Activated T-helper 1 cell treated with anti-CD3 and anti-CD28 coated beads, Interleukin-12 subunit alpha, Interleukin-12 subunit beta, Interleukin-2, Interleukin-4 antibody, amounts not matched to agents 30 ng/mL and 10 ng/mL and 1 ng/mL, durations not matched to agents 14 hours and 24 hours and 36 hours (primary cell): ENCODE measurements at regions not wholly inside any gene's neighbourhood (a gene's known extent, or its start where the extent isn't known, plus 50 kb on each side); places are given as distances from the start of the nearest gene placed in this dataset.

Experiments used
- DNase-seq: peaks from one replicate; pipeline ENCODE4 v3.0.0; 2021; ENCODE audit warnings: low spot score
- H3K27ac Mint-ChIP-seq: one replicate; pipeline ENCODE4 v1.8.0; 2021; ENCODE audit warnings: mild to moderate bottlenecking, mixed read lengths
- H3K27me3 Mint-ChIP-seq: one replicate; pipeline ENCODE4 v1.8.0; 2022; ENCODE audit warnings: mild to moderate bottlenecking, moderate library complexity, mixed read lengths; ENCODE audit not compliant: insufficient read depth
- H3K36me3 Mint-ChIP-seq: one replicate; pipeline ENCODE4 v1.8.0; 2021; ENCODE audit warnings: low read depth, mixed read lengths
- H3K4me1 Mint-ChIP-seq: one replicate; pipeline ENCODE4 v1.8.0; 2021; ENCODE audit warnings: low read depth, mixed read lengths
- H3K4me3 Mint-ChIP-seq: one replicate; pipeline ENCODE4 v1.8.0; 2021; ENCODE audit warnings: mild to moderate bottlenecking, moderate library complexity, mixed read lengths
- H3K9me3 Mint-ChIP-seq: one replicate; pipeline ENCODE4 v1.8.0; 2021; ENCODE audit warnings: mixed read lengths
- intact Hi-C: fragments of 100-400 bp; cut with micrococcal nuclease; formaldehyde crosslinking; loops from one replicate; pipeline ENCODE4 v1.15.1; 2024

DNA sequence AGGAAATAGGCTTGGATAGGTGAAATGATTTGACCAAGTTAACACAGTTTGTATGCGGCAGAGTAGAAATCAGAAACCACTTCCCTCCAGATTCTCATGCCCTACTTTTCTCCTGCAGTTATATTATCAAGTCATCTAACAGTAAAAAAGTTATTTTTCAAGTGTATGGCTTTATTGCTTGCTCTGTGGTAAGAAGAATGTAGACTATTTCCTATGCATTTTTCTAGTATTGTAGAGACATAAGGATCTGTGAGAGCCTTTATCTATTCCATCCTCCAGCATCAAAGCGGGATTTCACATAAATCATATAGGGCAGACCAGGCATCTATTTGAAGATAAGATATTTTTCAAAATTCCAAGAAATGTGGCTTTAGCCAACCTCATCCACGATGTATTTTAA, 208.5 kb downstream of the TTLL7 start:
- no peak overlapping the region for H3K4me3 Mint-ChIP-seq
- no peak overlapping the region for H3K27ac Mint-ChIP-seq
- no peaks in the 10 kb centered on the region for H3K36me3 Mint-ChIP-seq
- no peaks in the 10 kb centered on the region for H3K4me1 Mint-ChIP-seq
- no peaks in the 10 kb centered on the region for H3K9me3 Mint-ChIP-seq
- DNase-seq: no peak
- intact Hi-C loops: no loop called here
- H3K27me3 Mint-ChIP-seq: peaks cover 1% of the 10 kb centered on the region

DNA sequence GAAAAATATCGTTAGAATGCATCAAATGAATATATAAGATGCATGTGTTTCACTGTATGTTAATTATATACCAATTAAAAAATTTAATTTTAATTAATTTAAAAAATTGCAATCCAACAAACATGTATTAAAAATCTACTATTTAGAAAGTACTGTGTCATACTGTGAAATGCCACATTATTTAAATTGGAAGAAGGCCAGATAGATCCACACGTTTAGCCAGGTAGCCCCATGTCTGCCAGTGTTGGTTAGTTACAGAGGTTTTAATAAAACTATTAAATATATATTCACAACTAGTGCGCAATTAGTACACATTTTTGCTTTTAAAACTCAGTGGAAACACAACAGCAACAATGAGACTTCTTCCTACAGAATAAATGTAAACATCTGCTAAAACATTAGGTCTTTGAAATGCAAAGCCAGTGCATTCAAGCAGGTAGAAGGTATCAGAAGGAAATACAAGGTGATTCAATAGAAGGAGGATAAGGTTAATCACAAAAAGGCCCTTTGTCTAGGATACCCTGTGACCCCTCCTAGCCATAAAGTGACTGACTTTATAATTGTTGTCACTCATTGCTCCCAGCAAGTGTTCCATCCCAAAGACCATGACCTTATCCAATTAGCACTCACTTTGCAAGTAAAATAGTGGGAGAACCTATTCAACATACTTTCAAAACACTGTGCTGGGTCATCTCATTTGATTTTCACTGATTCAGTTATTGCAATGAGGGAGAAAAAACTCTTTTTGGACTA, 211.5 kb downstream of the TTLL7 start:
- no peaks in the 10 kb centered on the region for H3K9me3 Mint-ChIP-seq
- no peaks in the 10 kb centered on the region for H3K36me3 Mint-ChIP-seq
- H3K27me3 Mint-ChIP-seq: no peaks in the 10 kb centered on the region
- no peak overlapping the region for H3K4me3 Mint-ChIP-seq
- no peak overlapping the region for H3K27ac Mint-ChIP-seq
- no peaks in the 10 kb centered on the region for H3K4me1 Mint-ChIP-seq
- DNase-seq: no peak
- intact Hi-C loops: no loop called here

DNA sequence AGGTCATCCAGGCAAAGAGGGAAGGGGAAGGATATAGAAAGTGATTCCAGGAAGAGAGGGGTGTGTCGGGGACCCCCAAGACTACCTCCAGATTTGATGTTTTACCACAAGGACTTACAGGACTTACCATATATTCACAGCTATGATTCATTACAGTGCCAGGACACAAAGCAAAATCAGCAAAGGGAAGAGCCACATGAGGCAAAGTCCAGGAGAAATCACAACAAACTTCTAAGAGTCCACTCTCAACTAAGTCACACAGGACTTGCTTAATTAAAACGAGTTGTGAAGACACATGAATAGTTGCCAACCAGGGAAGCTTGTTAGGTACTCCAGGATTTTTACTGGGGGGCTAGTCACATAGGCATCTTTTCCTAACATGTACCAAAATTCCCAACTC, 217.3 kb downstream of the TTLL7 start:
- Mint-ChIP-seq H3K9me3 (no peaks in the 10 kb centered on the region), H3K27ac (no peak overlapping the region), H3K4me1 (no peaks in the 10 kb centered on the region), H3K36me3 (no peaks in the 10 kb centered on the region), H3K27me3 (peaks cover 4% of the 10 kb centered on the region), H3K4me3 (no peak overlapping the region)
- intact Hi-C loops: no loop called here
- DNase-seq: no peak

- intact Hi-C loops: no loop called here
- no peaks in the 10 kb centered on the region for H3K36me3 Mint-ChIP-seq
- no peaks in the 10 kb centered on the region for H3K9me3 Mint-ChIP-seq
- H3K27me3 Mint-ChIP-seq: peaks cover 4% of the 10 kb centered on the region
- DNase-seq: no peak
- H3K4me3 Mint-ChIP-seq: no peak overlapping the region
- H3K27ac Mint-ChIP-seq: no peak overlapping the region
- H3K4me1 Mint-ChIP-seq: no peaks in the 10 kb centered on the region
These were observed 219.4 kb downstream of the TTLL7 start for GRCh38 chr1:83779565-83779964.

DNA sequence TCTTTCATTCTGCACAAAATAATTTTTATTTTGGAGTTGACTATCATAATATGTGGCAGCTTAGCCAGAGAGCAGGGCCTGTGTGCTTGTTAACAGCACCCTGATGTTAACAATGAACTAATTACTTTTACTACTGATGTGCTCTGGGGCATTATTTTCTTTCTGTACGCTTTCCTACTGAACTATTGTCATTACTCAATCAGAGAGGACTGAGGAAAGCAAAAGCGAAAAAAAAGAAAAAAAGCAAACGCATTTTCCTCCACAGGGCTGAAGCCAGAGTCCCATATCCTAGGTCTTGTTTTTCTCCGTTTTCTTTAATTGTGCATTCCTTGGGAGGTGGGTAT, 221.2 kb downstream of the TTLL7 start:
- H3K27me3 Mint-ChIP-seq: peaks cover 4% of the 10 kb centered on the region
- H3K9me3 Mint-ChIP-seq: no peaks in the 10 kb centered on the region
- no peak overlapping the region for H3K27ac Mint-ChIP-seq
- no peaks in the 10 kb centered on the region for H3K36me3 Mint-ChIP-seq
- no peak overlapping the region for H3K4me3 Mint-ChIP-seq
- no peak for DNase-seq
- no peaks in the 10 kb centered on the region for H3K4me1 Mint-ChIP-seq
- intact Hi-C loops: no loop called here

DNA sequence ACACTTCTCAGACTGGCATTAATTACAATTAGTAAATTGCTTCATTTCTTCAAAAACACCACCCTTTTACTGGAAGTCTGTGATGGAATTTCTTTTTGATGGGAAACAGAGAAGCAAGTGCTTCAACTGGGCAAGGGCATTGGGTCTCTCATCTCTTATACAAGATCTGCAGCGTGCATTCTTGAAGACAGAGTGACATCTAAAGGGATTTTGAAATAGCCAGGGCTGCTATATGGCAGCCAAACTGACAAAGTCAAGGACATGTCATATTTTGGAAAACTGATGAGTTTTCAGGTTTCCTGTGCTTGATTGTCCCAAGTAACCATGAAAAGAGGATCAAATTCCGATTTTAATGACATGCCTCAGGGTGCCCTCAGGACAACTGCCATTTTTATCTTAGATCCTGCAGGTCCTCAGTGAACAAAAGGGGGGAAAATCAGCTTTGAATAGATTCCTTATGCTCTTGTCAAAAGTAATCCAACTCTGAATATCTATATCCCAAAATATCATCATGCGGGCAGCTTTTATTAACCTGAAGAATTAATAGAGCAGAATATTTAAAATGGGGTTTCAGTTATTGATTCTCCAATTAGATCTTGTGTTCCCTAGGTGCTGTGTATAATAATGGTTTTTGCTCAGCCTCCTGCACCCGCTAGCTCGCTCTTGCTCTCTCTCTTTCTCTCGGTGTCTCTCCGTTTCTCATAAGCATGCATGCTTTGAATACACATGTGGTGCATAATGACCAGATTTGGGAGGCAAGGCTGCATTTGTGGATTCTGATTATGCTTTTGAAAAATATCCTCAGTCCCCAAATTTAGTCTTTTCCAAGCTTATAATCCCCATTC, 221.8 kb downstream of the TTLL7 start:
- H3K27me3 Mint-ChIP-seq: peaks cover 4% of the 10 kb centered on the region
- no peak overlapping the region for H3K4me3 Mint-ChIP-seq
- H3K36me3 Mint-ChIP-seq: no peaks in the 10 kb centered on the region
- H3K9me3 Mint-ChIP-seq: no peaks in the 10 kb centered on the region
- no peaks in the 10 kb centered on the region for H3K4me1 Mint-ChIP-seq
- intact Hi-C loops: no loop called here
- no peak for DNase-seq
- no peak overlapping the region for H3K27ac Mint-ChIP-seq

DNA sequence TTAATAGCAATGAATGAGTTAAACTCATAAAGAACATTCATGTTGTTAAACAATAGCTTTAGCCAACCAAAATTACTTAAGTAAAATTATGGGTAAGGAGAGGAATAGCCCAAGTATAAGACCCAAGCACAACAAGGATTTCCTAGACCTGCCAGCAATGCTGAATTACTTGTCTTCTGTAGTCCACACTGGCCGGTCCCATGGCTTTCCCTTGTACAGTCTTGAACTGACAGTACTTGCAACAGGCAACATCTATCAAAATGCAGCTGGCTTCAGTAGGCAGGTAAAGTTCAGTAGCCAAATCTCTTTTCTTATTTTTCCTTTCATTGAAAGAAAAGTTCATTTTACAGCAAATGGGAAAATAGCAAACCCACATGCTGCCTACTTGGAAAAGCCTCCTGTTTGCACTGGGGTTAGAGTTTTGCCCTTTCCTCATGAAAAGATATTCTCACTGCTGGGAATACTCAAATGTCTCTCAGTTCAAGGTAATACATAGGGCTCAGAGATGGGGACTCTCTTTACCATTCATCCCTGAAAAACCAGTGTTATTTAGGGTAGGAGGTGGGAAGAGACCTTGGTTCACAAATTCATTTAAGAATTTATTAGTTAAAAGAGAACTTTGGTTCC, 222.8 kb downstream of the TTLL7 start:
- no peak overlapping the region for H3K4me3 Mint-ChIP-seq
- intact Hi-C loops: no loop called here
- H3K27ac Mint-ChIP-seq: no peak overlapping the region
- no peaks in the 10 kb centered on the region for H3K9me3 Mint-ChIP-seq
- no peaks in the 10 kb centered on the region for H3K4me1 Mint-ChIP-seq
- no peak for DNase-seq
- peaks cover 4% of the 10 kb centered on the region for H3K27me3 Mint-ChIP-seq
- H3K36me3 Mint-ChIP-seq: no peaks in the 10 kb centered on the region

GRCh38 chr1:83773059-83773458, 225.9 kb downstream of the TTLL7 start:
- no peaks in the 10 kb centered on the region for H3K4me1 Mint-ChIP-seq
- no peaks in the 10 kb centered on the region for H3K36me3 Mint-ChIP-seq
- H3K27ac Mint-ChIP-seq: no peak overlapping the region
- DNase-seq: no peak
- no peak overlapping the region for H3K4me3 Mint-ChIP-seq
- no peaks in the 10 kb centered on the region for H3K27me3 Mint-ChIP-seq
- no peaks in the 10 kb centered on the region for H3K9me3 Mint-ChIP-seq
- intact Hi-C loops: no loop called here

- Mint-ChIP-seq H3K4me1 (no peaks in the 10 kb centered on the region), H3K9me3 (no peaks in the 10 kb centered on the region), H3K36me3 (no peaks in the 10 kb centered on the region), H3K27me3 (no peaks in the 10 kb centered on the region), H3K4me3 (no peak overlapping the region), H3K27ac (no peak overlapping the region)
- intact Hi-C loops: no loop called here
- no peak for DNase-seq
These were observed 228.6 kb downstream of the TTLL7 start for GRCh38 chr1:83770319-83770661.

DNA sequence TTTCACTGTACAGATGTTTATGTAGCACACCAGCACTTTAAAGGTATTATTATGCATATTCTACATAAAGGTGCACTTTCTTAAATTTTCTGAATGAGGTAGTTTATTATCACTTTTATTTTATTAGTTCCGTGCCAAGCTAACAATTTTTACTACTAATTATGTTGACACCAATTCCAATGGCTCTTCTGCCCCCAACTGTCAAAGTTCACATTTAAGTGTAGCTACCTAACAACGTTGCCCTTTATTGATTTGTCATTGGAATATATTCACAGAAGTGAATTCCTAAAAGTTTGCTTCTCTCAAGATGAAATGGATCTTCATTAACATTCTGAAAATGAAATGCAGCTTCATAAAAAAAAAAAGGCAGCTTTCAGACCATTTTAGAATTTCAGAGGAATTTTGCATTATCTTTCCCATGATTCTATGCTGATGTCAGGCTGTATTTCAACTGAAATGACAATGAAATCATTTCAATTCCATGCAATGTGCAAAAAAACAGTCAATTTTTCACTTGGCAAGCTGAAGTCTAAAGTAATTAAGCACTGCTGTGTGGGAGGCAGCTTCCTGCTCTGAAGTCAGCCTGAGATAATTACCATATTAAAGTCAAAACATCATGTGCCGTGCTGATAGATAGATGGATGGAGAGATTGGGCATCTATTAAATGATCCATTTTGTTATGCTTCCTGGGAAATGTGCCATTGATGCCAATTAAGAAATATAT, 229.2 kb downstream of the TTLL7 start:
- no peak overlapping the region for H3K4me3 Mint-ChIP-seq
- H3K9me3 Mint-ChIP-seq: no peaks in the 10 kb centered on the region
- no peaks in the 10 kb centered on the region for H3K36me3 Mint-ChIP-seq
- H3K27me3 Mint-ChIP-seq: no peaks in the 10 kb centered on the region
- intact Hi-C loops: no loop called here
- H3K27ac Mint-ChIP-seq: no peak overlapping the region
- no peaks in the 10 kb centered on the region for H3K4me1 Mint-ChIP-seq
- no peak for DNase-seq

GRCh38 chr1:83769072-83769471, 229.9 kb downstream of the TTLL7 start:
- H3K27me3 Mint-ChIP-seq: no peaks in the 10 kb centered on the region
- no peak overlapping the region for H3K27ac Mint-ChIP-seq

DNA sequence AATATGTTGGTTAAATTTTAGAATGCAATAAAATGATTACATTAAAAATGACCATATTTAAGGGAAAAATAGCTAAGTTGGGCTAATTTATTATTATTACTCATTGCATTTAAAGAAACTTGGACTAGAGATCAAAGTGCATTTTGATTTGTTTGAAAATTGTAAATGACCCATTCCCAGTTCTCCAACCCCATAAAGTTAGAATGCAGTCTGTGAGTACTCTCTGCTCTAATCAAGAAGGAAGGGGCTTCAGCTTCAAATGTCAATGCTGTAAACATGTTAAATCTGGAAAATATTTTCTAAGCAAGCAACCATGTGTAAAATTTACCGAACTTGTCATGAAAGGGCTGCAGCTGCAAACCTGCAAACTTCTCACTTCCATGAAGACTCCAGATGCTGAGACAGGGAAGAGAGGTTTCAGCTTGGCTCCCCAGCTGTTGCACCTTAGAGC, 232.7 kb downstream of the TTLL7 start:
- no peak overlapping the region for H3K4me3 Mint-ChIP-seq
- H3K27ac Mint-ChIP-seq: no peak overlapping the region
- no peaks in the 10 kb centered on the region for H3K27me3 Mint-ChIP-seq
- intact Hi-C loops: no loop called here
- DNase-seq: no peak
- H3K36me3 Mint-ChIP-seq: no peaks in the 10 kb centered on the region
- no peaks in the 10 kb centered on the region for H3K4me1 Mint-ChIP-seq
- H3K9me3 Mint-ChIP-seq: no peaks in the 10 kb centered on the region

More at GRCh38 chr1:83769072-83769471, 229.9 kb downstream of the TTLL7 start:
- no peak for DNase-seq
- no peak overlapping the region for H3K4me3 Mint-ChIP-seq
- no peaks in the 10 kb centered on the region for H3K4me1 Mint-ChIP-seq
- no peaks in the 10 kb centered on the region for H3K9me3 Mint-ChIP-seq
- intact Hi-C loops: no loop called here
- H3K36me3 Mint-ChIP-seq: no peaks in the 10 kb centered on the region

GRCh38 chr1:83765125-83765524, 233.8 kb downstream of the TTLL7 start:
- Mint-ChIP-seq H3K9me3 (no peaks in the 10 kb centered on the region), H3K27ac (no peak overlapping the region), H3K4me1 (no peaks in the 10 kb centered on the region), H3K27me3 (no peaks in the 10 kb centered on the region), H3K4me3 (no peak overlapping the region), H3K36me3 (no peaks in the 10 kb centered on the region)
- no peak for DNase-seq
- intact Hi-C loops: no loop called here
